CD4-positive, alpha-beta T cell treated with Interleukin-1 beta for 1 hour (primary cell): ENCODE measurements at regions not wholly inside any gene's neighbourhood (a gene's known extent, or its start where the extent isn't known, plus 50 kb on each side); places are given as distances from the start of the nearest gene placed in this dataset.

ENCODE experiments used
- DNase-seq, 2 donors: peaks; one replicate each; pipeline ENCODE4 v3.0.0-alpha.2; 2020 to 2022

DNA sequence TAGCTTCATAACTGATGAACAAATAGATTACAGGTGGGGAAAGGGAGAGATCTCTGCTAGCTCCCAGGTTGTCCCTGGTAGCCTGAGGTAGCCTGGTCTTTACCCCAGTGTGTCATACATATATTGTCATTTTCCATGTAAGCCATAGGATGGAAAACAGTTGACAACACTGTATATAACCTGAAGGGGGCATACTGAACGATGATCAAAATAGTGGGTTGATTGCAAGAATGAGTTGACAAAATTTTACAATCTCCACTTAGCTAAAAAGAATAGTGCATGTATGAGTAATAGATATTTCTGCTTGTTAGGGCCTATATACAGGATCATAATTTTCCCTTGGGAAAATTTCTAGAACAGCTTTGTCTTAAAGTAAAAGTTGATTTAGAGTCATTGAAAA is 304.1 kb upstream of the HAND2 start:
- no peak for DNase-seq

DNA sequence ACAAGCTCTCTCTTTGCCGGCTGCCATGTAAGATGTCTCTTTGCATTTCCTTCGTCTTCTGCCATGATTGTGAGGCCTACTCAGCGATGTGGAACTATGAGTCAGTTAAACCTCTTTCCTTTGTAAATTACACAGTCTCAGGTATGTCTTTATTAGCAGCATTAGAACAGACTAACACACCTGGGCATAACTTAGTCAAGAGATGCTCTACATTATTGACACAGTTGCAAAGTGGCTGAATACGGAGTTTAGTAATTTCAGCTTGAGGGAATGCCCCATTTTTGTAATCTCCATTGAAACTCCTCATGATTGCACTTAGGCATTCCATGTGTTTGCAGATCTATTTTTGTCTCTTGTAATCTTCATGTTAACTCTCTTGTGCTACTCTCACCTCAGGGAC is 299.5 kb upstream of the HAND2 start:
- DNase-seq = no peak

DNA sequence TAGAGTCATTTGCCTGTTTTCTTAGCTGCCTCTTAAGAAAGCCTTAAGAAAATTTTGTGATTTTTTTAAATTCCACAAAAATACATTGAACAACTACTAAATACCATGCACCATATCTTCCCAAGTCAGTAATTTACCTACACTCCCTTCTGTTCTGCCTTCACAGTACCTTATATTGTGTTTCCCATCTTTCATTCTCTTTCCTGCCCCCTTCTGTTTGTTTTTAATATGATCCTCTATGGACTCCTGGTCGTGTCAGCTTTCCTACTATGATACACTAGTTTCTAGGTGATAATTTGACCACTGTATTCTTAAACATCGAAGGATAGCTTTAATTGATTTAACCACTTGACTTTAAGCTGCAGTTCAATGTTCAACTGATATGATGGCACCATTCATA is 297.7 kb upstream of the HAND2 start:
- DNase-seq = no peak

DNA sequence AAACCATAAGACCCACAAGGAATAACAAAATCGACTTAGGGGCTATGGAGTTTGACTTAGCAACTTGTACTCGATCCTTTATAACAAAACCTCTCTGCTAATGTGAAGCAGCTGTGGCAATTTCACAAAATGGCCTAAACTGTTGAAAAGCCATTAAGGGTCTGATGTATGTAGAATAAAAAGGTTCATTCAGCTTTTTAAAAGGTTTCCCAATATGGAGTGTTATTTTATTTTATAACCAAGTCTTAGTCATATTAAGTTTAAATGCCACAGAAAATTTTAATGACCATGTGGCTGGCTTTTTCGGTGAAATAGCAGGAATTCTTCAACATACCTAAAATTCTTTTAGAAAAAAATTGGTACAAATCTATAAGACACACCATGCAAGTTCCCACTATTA is 291.8 kb upstream of the HAND2 start:
- DNase-seq = no peak

DNA sequence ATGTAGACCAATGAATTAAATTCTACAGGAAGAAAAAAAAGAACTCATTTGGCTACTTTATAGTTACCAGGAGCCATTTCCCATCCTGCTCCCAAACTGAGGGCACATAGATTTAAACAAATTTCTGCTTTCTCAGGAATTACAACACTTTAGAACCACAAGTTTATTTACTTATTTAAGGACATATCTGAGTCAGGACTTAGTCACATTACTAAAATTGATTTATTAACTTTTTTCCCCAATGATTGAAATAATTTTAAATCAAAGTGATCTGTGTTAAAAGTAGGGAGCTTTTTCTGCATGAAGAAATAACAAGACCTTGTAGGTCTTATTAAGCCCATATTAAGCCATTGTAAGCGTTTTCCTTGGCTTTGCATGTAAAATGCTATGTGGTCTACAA is 291.0 kb upstream of the HAND2 start:
- no peak for DNase-seq

DNA sequence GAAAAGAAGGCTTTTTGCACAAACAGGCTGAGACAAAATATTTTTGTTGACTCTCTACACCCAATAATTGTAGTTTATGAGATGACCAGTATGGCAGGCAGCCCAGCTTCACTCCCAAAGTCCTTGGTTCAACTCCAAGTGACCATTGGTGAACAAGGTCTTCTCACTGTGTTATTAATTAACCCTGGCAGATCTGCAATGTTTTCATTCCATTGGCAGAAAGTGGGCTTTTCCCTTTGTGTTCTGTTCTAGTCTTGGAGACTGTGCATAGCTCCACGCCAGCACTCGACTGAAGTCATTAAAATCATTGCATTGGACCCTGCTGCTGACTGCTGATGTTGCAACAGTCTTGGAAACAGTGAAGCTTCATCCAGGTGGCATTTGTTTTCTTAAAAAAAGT is 277.3 kb upstream of the HAND2 start:
- no peak for DNase-seq

DNA sequence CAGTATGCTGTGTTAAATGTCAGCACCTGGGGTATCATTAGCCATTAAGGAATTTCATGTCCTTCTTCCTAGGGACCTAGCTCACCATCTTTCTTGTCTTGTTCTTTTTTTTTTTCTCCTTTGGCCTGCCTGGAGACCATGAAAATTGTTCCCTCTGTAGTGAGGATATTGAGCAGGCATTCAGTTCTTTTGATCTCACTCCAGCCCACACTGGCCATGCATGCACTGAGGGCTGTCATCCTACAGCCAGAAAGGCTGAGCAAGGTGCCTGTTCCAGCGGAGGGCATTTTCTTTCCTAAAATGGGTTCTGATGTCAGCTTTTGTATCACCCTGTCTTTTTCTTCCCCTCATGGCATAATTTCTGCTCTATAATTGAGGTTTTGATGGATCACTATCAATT is 275.9 kb upstream of the HAND2 start:
- DNase-seq = no peak

DNA sequence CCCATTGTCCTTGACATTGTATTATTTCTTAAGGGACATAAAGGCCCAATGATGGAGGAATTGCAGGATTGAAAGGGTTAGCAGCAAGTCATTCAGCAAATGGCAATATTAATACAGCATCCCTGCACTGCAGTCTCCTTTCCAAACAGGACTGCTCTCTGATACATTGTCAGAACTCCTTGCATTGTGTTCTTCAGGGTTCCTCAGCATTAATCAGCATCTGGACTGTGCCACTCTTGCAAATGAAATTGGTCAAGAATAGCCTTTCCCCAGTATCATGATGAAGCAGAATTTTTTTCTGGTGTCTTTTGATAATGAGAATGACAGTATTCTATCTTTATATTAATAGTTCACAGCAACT is 272.6 kb upstream of the HAND2 start:
- no peak for DNase-seq

DNA sequence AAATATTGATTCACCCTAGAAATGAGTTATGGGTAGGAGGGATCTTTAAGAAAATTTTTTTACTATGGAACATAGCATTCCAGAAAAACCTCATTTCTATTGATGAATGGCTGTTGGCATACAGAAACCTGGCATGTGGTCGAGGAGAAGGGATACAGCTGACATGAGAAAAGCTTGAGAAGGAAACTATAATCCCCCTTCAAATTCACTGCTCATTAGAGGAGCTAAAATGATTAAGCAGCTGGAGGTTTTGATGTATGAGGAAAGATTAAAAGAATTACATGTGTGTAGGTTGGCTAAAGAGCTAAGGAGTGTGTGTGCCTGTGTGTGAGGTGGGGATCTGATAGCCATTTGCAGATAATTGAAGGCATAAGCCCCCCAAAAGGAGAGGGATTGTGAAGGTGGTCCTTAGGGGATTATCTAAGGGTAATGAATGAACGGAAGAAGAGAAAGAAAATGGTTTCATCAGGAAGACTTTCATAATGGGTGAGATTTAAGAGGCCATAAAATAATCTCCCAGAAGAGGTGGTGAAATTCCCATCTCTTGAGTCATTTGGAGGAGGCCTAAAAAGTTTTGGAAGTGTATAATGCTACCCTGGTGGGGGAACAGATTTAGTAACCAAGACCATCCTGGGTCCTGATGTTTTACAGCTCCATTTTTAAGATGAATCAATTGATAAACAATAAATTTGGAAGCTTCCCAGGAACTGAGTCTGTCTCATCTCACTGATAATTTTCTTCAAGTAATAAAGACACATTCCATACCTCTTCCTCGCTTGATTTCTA is 272.0 kb upstream of the HAND2 start:
- DNase-seq = no peak

DNA sequence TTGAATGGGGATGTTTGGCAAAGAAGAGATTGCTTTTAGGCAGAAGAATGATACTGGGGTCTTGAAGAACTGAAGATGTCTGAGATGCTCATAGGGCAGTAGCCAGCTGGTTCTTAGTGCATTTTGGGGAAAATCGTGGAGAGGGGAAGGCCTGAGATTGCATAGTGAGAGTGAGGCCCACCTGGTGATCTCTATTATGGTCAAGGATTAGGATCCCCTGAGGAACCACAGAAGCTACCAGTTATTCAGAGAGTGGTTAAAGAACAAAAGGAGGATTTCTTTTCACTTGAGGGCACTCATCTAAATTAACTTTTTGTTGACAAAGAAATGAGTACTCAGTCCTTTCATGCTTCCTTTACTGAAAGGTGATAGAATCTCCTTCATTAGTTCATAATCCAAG is 271.3 kb upstream of the HAND2 start:
- DNase-seq = no peak

DNA sequence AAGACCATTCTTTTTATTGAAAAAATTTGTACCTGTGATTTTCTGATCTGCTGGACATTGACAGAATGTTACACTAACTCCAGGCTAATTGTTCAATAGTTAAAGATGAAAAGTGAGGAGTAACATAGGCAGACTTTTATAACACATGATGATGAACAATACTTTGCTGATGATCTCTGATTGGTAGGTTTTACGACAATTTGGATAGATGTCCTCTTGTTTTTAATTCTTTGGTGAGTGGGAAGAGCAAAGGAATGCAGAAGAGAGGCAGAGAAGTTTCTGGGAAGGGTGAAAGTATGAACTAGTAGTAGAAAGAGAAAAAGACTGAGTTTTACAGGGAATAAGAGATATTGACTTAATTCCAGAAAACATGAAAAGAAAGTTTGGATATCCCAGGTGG is 267.3 kb upstream of the HAND2 start:
- no peak for DNase-seq

DNA sequence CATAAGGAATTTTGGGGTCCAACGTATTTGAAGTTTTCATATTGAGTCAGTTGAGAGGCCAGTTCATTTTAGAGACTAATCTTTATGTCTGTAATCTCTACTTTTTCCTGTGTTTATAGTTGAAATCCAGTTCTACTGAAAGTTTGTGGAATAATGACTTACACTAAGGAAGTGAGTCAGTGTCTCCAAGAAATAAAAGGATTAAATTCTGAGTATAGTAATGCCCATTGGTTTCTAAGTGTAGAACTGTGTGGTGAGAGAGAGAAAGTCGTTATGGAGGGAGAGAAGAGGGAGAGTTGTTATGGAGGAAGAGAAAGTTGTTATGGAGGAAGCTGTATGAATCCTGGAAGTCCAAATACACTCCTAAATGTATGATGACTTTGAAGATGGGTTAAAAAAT is 264.6 kb upstream of the HAND2 start:
- no peak for DNase-seq

DNA sequence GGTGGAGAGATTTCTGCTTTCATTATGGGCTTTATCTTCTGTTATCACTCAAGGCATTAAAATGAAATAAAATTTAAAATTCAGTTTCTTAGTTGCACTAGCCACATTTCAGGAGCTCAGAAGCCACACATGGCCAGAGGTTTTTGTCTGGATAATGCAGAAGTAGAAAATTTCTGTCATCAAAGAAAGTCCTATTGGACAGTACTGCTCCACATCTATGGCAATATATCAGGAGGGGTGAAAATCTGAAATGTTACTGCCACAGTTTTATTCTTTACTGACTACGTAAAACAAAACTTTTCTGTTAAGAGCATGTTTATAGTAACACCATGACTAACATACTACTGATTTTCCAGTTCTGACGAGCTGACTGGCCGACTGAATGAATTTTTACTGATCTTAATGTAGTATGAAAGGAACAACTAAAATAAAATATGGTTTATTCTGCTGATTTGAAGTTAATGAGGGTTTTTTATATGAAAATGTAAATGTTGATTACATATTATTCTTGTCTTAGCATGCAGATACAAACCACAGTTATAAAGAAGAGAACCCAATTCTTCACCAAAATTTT is 264.0 kb upstream of the HAND2 start:
- DNase-seq = no peak

DNA sequence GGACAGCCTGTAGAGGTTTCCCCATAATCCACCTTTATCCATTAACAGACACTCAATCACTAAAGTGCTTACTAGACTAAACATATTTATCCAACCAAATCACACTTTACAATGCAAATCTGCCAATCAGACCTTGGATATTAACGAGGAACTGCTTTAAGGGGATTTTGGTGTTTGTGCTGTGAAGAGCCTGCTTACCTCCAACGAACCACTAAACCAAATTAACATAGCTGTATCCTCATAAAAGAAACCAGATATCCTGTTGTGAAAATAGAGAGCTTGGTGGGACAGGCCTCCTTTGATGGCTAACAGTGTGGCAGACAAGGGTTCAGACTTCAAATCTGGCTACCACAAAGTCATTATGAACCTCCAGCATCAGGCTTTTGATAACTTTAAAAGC is 252.6 kb upstream of the HAND2 start:
- DNase-seq = no peak

DNA sequence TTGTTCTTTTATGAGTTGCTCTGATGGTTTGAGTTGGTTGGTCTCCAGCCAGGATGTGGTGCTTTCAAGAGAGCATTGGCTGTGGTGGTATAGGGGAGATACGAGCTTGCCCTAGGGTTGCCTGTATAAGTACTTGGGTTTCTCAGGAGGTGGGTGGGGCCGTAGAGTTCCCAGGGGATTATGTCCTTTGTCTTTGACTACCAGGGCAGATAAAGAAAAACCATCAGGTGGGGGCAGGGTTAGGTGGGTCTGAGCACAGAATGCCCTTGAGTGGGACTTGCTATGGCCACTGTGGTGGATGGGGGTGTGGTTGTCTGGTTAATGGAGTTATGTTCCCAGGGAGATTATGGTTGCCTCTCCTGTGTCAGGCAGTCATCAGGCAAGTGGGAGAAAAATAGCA is 247.9 kb upstream of the HAND2 start:
- DNase-seq = no peak

DNA sequence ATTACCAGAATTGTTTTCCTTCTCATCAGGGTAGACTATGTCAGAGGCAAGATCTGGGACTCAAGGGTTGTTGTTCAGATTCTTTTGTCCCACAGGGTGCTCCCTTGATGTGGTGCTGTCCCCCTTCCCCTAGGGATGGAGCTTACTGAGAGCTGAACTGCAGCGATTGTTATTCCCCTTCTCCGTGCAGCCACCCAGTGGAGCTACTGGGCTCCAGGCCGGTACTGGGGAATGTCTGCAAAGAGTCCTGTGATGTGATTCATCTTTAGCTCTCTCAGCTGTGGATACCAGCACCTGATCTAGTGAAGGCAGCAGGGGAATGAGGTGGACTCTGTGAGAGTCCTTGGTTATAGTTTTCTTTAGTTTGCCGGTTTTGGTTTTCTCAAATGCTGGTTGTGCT is 247.4 kb upstream of the HAND2 start:
- DNase-seq = no peak

DNA sequence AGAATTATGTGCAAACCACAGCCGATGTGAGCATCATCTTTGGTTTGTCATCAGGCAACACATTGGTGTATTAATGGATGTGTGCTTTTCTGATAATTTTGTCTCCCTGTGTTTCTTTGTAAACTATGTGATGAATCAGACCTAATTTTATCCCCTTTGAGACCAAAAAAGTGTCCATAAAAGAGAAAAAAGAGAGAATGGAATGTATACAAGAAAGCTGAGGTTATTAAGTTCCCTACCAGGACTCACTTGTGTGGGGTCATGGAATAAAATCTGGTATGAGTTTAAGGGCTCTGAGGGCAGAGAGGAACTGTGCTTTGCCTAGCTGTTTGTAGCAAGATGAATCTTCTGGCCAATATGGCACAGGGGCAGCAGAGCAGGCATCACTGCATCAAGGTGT is 239.5 kb upstream of the HAND2 start:
- no peak for DNase-seq

DNA sequence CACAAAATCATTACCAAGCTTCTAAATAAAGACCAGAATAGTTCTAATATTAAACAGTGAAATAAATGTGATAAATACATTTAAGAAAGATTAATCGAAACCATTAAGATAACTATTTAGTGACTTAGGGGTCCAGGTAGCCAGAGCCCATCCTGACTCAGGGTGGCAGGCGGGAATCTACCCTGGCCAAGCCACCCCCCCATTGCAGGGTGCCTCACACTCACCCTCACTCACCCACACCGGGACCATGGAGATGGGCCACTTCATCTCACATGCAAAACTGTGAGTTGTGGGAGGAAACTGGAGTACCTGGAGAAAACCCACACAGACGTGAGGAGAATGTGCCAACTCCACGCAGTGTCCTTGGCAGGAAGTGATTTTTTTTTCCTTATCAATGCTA is 237.6 kb upstream of the HAND2 start:
- DNase-seq = no peak

DNA sequence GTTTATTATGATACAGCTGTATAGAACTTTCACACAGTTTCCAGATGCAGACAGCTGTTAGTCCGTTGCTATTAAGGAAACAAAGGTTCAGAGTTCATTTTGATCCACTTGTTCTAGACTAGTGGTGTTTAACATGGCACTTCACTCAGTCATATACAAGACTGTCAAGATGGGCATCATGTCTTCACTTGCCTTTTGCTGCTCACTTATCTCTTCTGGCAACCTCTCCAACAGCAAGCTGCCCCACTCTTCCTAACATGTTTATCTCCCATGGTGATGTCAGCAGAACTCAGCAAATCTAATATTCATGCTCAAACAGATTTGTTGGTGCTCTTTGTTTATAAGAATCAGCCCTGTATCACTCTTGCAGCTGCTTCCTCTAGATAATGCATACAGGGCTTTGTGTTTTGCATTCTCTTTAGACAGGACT is 236.2 kb upstream of the HAND2 start:
- DNase-seq = no peak

DNA sequence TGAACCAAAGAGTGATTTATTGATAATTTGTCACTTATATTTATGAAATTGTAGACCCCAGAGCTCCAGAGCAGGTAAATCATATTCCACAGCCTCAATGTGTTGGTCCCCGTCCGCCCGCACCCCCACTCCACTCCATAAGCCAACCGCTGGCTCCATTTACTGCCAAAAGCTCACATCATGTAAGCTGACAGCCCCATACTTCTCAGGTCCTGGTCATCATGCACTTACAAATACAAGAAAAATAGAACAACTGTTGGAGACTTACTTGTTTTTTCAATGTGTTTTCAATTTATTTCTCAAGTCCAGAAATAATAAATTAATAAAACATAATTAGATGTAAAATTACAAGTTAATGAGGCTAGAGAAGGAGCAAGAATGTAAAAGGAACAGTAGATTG is 235.7 kb upstream of the HAND2 start:
- no peak for DNase-seq

DNA sequence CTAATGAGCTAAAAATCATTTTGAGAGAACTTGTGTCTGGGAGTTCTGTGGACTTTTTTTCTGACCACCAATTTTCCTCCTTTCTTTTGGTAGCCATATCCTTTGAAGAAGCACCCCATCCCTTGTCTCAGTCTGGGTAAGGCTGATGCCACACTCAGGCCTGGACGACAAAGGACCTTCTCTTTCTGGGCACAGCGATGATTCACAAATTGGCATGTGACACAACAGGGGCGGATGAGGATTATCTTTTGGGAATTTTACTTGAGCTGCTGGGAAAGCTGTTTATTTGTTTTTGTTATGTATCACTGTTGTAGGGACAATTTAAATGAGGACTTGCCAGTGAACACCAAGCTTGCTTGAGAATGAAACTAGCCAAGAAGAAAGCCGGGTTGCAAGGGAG is 233.4 kb upstream of the HAND2 start:
- DNase-seq = no peak

DNA sequence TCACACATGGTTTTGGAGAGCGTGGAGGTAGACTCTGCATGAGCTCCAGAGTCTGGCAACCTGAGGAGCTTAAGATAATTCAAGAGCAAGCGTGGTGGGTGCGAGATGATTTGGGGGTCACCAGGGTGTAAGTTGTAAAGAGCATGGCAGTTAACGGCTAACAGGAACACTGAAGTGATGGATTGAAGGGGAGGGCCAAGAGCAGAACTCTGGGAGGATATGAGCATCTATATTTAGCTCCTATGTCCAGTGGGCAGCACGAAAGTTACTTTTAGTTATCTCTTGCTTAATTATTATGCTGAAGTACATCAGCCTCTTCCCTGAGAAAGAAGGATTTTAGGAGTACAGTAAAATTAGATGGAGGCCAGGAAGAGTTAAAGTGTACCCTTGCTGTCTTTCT is 231.9 kb upstream of the HAND2 start:
- DNase-seq = no peak

DNA sequence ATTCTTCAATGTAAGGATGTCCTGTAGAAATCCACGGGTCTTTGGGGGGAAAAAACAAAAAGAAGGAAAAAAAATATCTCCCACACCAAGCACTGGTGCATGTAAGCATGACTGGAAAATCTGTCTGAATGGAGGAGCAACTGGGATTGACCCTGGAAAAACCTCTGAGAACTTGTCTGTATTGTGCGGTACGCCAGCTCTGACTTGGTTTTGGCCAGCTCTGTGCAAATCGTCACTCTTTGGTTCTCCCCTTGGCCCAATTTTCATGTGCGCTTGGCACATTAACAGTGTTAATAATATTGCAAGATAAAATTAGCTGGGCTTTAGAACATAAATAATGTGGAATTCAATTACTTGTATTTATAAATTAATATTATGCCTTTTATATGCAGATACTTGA is 231.2 kb upstream of the HAND2 start:
- no peak for DNase-seq

DNA sequence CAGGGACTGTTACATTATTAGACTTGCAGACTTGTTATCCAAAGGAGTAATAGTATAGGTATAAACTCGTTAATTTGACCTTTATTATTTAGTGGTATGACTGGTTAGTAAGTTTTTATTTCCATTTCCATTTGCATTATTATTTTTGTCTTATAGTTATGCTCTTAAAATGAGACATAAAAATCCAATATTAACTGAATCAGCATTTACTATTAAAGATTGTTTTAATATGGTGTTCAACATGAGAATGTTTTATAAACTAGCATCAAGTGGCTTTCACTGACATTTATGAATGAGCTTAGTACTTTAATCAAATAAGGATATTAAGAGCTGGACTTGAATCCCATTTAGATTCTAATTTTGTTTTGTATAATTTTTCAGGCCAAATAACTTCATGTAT is 228.1 kb upstream of the HAND2 start:
- no peak for DNase-seq

DNA sequence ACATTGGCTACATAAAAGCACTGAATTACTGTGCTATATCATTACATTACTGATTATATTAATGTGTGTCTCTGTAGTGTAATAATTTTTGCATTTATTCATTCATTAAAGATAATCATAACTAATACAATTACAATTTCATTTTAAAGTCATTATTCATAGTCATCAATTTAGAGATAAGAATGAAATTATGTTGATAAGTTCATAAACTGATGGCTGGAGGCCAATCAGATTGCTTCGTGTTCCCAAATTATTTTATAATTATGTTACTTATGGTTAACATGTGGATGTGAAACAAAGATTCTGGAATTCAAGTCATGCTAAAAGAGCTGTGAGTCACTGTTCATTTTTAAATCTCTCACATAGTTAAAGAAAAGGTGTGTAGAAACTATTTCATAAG is 223.4 kb upstream of the HAND2 start:
- no peak for DNase-seq
